Upper lobe of left lung (tissue), 4 donors: ENCODE measurements at regions not wholly inside any gene's neighbourhood (a gene's known extent, or its start where the extent isn't known, plus 50 kb on each side); places are given as distances from the start of the nearest gene placed in this dataset.
A peak's percentile ranks its signal among the peaks of the same experiment; 100 is the strongest.

Experiments
- CTCF ChIP-seq, 6 experiments: fragments of 450-650 bp in 4 of 6; fragments of 200-600 bp in 2 of 6; sonication (generic) in 2 of 6; IDR thresholded peaks; one replicate each; pipeline ENCODE4 v1.5.1; 2016 to 2019; ENCODE audit warnings: antibody characterized with exemption in 6 of 6
- EP300 ChIP-seq, 4 donors: sonication (generic); formaldehyde crosslinking; IDR thresholded peaks; one replicate each; pipeline ENCODE4 v1.5.1; 2017; ENCODE audit warnings: antibody characterized with exemption in 4 of 4, control low read depth in 2 of 4
- POLR2A ChIP-seq, 4 donors: fragments of 450-650 bp; IDR thresholded peaks; one replicate each; pipeline ENCODE4 v1.5.1; 2016 to 2017; ENCODE audit warnings: antibody characterized with exemption in 4 of 4, mild to moderate bottlenecking in 2 of 4

- TF ChIP-seq POLR2A (IDR thresholded peaks at IDR 0.05), result no peak
- TF ChIP-seq CTCF (IDR thresholded peaks at IDR 0.05), result peak in 1 of 6 experiments; percentile 9
- no peak for TF ChIP-seq EP300 (IDR thresholded peaks at IDR 0.05)
These were observed 214.8 kb downstream of the SP3 start for GRCh38 chr2:173750353-173750801.
